ENCODE measurements at regions not wholly inside any gene's neighbourhood (a gene's known extent, or its start where the extent isn't known, plus 50 kb on each side); places are given as distances from the start of the nearest gene placed in this dataset.

DNA sequence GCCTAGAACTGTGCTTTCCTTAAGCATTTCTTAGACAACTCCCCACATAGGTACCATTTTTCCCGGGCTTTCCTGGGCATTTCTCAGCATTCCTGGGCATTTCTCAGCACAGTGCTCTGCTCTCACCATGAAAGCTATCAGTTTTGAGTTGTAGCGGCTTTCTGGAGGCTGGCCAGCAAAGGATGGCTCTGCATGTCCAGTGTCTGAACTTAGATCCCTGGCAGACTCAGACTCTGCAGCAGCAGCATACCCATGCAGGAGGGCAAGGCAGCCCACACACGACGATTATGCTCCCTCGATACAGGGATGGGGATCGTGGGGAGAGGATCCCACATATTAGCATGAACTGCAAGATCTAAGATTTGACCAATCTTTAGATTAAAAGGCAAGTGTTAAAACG, 248.9 kb upstream of the MKI67 start:
- DNase-seq (ENCODE audit: low read depth): no peak

DNA sequence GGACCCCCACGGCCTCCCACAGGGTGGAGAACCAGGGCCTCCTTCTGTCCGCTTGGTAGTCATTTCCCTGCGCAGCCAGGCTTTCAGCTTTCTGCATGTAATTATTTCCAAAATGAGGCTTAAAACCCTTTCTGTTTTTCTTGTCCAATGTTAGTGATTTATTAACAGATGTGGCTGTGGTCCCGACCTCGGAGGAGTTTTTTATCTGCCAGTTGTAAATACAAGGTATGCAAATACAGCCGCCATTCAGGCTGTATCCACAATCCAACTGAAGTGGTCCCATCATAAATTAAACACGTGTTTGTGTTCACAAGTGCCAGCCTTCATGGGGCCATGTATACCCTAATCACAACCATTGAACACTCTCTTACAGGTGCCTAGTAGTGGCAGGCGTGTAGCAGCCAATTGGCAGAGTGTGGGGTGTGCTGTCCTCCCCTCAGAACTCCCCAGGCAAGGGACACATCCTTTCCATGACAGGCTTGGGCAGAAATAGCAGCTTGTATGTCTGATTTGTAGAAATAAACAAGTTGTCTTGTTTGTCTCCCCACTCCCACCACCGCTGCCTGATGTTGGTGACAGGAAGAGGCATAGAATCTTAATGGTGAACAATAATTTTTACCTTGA, 251.3 kb upstream of the MKI67 start:
- DNase-seq (ENCODE audit: low read depth): no peak

DNA sequence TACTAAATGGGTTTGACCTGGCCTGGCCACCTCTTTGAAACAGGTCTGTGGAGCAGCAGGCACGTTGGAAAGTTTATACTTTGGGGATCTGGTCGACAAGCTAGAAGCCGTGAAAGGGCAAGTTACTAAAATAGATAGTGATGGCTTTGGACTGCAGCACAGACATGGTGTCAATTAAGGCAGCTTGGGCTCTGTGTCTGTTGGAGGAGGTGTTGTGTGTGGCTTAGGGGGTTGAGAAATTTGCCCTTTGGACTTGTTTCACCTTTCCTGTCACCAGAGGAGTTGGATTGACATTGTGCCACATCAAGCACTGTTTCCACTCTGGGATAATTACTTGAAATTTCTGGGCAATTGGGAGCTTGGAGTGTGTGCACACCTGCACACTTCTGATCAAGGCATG, 251.8 kb upstream of the MKI67 start:
- no peak for DNase-seq (ENCODE audit: low read depth)

DNA sequence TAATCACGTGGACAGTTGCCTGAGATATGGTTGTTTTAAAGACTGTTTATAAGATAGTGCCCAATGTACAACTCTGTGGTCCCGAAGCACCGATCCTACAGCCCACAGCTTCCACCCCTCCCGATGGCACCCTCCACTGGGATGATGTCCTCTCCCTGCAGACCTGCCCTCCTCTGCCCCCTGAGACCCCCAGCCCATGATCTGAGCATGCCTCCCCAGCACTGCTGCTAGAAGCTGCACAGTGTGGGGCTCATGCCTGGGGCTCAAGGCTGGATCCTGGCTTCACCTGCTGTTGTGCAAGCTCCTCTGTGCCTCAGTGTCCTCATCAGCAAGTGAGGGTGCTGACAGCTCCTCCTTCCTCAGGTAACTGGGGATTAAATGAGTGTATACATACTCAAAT, 254.7 kb upstream of the MKI67 start:
- DNase-seq (ENCODE audit: low read depth): no peak

DNA sequence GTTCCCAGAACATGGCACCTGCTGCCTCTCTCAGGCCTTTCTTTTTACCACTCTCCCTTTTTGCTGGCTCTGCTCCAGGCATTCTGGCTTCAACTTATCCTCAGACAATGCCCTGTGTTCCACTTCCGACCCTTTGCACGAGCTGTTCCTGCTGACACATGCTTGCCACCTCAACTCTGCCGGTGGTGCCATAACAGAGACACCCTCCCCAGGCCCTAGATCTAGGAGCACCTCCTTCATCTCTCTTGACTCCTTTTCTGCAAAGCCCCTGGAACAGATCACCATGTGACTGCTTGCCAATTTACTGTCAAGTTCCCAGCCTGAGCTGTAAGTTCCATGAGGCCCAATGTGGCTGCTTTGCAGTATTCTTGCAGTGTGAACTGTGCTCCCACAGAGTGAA, 256.0 kb upstream of the MKI67 start:
- DNase-seq (ENCODE audit: low read depth): no peak

DNA sequence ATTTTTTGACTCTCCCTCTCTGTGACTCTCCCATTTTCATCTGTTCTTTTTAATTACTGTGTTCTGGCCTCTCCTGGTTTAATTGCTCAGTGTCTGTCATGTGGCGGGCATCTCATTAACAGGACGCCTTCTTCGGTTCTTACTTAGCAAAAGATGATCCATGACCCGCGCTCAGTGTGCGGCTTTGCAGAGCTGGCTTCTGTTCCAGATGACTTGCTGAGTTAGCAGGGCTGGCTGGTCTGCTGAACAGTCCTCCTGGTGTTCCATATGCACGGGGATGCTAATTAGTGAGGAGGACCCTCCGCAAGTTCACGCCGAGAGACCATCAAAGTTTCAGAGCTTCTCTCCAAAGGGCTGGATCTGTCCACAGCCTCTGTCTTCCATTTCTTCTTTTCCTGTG, 258.6 kb upstream of the MKI67 start:
- DNase-seq (ENCODE audit: low read depth): no peak

DNA sequence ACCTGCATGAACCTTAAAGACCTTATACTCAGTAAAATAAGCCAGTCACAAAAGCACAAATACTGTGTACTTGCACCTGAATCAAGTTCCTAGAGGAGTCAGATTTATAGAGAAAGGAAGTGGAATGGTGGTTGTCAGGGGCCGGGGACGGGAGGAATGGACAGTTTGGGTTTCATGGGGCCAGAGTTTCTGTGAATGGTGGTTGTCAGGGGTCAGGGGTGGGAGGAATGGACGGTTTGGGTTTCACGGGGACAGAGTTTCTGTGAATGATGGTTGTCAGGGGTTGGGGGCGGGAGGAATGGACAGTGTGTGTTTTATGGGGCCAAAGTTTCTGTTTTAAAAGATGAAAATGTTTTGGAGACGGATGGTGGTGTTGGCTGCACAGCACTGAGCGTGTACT, 260.0 kb upstream of the MKI67 start:
- no peak for DNase-seq (ENCODE audit: low read depth)

DNA sequence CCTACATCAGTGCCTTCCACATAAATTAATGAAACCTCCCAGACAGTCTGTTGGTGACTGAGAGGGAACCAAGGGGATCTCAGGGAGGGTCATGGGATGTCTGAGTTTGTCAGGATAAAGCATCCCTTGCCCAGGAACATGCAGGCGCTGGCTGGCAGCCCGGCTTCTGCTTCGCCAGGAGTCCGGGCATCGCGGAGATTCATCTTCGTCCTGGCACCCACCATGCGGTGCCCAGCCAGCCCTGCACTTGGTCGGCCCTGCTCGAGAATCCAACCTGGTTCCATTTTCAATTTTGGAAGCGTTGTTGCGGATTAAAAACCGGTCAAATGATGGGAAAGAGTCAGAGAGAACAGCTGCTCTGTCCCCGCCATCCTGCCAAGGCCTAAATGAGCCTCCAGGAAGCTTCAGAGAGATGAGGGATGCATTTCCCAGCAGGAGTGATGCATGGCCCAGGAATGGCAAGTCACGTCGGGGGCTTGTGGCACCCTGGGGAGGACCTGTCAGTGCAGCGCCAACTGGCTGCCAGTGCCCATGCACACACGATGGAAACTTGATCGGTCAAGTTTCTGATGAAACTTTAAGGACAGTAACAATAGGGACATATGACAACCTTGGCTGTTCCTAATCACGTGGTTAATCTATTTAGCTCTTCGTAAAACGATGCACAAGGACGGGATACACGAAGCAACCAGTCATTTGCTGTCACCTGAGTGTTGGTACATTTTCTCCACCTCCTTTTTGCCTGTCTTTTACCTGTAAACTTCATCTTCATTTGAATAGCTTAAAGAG, 260.8 kb upstream of the MKI67 start:
- no peak for DNase-seq (ENCODE audit: low read depth)

DNA sequence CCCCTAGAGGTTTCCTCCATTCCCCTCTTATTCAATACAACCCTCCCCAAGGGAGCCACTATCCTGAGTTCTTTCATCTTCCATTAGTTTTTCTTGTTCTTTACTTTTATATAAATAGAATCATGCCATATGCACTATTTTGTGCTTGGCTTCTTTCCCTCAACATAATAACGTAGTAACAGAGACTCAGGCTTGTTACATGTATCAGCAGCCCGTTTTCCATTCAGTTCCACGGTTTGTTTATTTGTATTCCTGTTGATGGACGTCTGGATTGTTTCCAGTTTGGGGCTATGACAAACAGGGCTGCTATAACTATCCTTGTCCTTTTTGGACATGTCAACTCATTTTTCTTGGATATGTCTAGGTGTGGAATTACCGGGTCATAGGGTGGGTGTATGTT, 264.4 kb upstream of the MKI67 start:
- DNase-seq (ENCODE audit: low read depth): no peak

DNA sequence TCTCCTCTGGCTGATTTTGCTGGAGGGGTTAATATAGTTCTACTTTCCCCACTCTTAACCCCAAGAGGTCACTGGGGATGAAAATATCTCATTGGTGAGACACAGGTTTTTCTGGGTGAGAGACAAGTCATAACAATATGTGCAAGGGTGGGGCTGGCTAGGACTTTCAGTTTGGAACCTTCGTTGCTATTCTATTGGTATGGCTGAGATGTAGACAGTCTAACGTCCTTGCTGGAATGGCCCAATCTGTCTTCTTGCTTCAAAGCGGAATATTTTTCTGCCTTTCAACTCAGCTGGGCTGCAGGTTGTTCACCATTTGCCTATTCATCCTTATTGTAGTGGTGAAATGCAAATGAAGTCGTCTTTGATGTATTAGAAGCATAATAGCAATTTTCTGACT, 267.3 kb upstream of the MKI67 start:
- DNase-seq (ENCODE audit: low read depth): no peak

DNA sequence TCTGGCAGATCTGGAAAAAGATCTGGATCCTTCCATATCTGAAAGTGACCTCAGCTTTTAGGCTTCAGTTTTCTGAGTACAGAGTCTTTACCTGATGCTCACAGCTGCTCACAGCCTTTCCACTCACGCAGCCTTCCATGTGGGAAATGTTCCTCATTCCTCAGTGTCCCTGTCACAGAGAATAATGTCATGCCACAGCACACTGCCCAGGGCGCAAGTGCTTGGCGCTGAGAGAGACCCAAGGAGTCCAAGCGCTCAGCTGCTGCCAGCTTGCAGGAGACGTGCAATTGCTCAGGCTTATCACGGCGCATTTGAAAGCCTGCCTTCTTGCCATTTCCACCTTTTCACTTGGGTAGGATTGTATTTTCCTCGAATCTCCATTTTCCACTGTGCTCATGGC, 271.9 kb upstream of the MKI67 start:
- DNase-seq (ENCODE audit: low read depth): no peak

DNA sequence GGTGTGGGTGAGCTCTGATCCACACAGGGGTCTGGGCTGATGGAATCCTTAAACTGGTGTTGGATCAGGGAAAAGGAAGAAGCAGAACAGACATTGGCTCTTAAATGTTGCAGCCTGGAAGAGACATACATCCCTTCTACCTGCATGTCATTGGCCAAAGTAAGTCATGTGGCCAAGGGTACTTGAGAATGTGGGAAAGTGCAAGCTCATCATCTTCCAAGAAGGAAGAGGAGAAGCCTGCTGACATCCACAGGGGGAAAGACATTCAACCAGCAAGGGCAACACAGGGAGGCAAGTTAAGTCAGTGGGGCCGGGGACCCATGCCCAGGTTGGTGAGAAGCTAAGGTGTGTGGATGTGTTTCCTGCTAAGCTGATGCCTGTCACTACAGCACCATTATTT, 272.8 kb upstream of the MKI67 start:
- no peak for DNase-seq (ENCODE audit: low read depth)

DNA sequence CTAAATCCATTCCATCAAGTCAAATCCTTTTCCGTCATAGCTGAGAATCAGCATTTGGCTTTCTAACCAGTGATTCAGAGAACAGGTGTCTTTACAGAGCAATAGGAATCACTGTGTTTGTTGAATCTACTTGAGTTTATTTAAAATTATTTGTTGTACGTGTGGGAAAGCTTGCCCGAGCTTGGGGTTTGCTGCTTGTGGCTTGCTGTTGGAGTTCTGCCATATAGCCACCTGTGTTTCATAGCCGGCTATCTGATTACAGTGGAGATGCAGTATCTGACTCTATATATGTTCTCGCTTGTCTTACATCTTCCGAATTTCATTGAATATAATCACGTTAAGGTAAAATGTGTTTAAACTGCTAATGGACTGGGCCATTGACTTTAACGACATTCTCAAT, 274.3 kb upstream of the MKI67 start:
- DNase-seq (ENCODE audit: low read depth): no peak

DNA sequence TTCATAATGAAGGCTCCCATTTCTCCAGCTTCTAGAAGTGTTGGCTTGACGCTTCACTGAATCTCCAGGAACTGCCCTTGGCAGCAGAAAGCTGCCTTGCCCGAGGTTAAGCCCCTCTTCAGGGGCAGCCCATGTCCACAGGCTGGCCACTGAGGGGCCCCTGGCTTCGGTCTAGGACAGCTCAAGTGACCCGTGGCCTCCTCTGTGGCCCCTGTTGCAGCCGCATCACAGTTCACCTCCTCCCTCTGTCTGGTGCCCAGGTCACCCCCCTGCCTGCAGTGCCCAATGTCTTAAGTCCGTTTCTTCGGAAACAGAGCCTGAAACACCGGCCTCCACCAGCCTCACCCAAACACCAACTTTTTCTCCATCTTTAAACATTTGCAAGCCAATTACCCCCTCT, 279.2 kb upstream of the MKI67 start:
- no peak for DNase-seq (ENCODE audit: low read depth)

DNA sequence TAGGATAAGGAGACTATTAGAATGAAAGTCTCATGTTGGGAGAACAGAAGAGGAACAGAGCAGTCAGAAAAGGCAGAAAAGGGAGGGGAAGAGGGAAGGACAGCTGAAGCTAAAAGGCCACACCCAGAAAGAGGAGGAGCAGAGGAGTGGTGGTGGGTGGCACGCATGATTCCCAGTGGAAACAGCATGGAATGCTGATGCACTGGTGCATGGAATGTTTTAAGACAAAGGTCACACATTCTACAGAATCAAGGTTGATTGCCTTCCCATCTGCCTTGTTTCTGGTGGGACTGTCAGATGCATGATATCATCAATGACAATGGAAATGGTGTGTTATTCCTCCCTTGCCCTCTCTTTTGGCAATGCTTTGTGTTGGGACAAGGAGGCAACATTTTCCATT, 285.4 kb upstream of the MKI67 start:
- DNase-seq (ENCODE audit: low read depth): no peak

DNA sequence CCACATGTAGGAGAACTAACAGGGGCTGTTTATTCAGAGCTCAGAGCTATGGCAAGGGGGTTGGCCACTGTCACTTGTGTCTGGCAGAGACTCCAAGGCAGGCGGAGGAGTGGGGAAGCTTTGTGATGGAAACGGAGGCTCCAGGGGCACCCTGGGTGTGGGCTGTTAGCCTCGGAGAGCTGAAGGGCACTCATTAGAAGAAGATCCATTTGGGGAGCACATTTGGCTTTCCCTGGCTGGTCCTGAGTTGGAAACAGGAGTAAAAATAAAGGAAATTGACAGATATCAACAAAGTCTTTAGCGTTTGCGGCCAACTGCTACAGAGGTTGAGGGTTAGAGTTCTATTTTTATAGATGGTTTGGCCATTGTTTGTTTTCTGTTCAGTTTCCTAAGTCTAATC, 288.3 kb upstream of the MKI67 start:
- DNase-seq (ENCODE audit: low read depth): no peak

DNA sequence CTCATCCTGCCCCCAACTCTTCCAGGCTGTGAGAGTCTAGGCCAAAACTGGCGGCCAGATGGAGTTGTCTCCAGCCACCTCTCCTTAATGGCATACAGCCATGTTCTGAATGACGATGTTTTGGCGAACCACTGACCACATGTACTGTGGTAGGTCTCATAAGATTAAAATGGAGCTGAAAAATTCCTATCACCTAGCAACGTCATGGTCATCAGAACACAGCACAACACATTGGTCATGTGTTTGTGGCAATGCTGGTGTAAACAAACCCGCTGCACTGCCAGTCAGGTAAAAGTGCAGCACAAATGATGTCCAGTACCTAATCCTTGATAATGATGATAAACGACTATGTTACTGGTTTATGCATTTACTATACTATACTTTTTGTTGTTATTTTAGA, 290.0 kb upstream of the MKI67 start:
- DNase-seq (ENCODE audit: low read depth): no peak

DNA sequence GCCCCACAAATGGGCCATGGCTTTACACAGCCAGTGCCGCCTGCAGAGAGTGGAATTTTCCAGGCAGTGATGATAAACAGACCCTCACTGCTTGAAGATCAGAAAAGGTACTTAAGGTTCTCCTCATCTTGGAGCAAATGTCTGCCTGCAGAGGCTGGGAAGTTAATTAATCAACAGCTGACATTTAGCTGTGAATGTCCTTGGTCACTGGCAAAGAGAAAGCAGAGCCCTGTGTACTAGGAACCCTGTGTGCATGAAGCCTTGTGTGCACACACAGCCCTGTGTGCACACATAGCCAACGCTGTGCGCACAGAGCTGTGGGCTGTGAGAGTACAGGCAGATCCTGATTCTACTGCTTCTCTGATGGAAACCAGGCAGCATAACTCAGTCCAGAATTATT, 291.6 kb upstream of the MKI67 start:
- DNase-seq (ENCODE audit: low read depth): no peak

DNA sequence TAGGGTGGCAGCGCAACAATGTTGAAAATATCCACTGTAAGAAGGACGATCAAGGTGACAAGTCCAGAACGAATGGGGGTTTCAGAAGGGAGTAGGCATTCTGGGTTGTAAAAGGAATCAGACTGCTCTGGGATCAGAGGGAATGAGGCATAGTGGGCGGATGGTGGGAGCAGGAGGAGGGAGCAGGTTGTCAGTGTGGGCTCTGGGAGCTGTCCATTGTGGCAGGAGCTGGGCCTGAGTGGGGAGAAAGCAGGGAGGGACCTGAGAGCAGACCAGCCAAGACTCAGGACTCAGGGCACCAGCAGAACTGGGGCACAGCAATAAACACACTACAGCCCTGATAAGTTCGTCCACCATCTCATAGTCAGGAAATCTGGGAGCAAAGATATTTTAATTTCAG, 292.6 kb upstream of the MKI67 start:
- DNase-seq (ENCODE audit: low read depth): no peak

DNA sequence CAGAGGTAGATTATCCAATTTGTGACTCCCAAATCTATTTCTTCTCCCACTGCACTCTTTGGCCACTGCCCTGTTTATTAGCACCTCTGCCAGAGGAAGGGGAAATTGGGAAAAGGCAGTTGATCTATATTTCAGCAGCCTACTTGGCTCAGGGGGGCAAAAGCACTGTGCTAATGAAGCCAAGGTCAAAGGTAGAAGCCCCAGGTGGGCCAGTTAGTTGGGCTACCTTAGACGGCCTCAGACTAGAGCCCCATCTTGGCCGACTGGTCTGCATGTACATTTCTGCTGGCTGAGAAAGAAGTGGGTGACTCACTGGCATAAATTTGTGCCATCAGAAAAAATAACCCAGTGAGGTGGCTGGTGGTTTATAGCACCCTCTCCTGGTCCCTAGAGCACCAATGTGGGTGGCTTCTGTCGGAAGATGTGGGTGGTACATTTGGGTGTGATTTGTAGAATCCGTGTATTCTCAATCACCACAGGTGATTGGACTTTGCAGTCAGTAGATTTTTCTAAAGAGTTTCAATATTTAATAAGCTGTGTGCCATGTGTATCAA, 293.3 kb upstream of the MKI67 start:
- no peak for DNase-seq (ENCODE audit: low read depth)

DNA sequence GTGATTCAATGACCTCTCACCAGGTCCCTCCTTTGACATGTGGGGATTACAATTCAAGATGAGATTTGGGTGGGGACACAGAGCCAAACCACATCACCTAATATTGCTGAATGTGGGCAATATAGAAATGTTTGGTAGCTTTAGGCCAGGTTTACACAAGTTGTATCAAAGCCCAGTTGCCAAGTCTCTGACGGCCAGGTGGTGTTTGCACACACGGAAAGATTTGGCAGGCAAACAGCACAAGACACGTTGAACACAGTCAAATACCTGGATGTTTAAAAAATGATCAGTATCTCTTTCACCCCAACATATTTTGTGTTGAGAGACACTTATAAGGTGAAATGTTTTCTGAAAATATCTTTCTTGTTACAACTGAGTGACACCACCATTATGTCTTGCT, 294.4 kb upstream of the MKI67 start:
- DNase-seq (ENCODE audit: low read depth): no peak

DNA sequence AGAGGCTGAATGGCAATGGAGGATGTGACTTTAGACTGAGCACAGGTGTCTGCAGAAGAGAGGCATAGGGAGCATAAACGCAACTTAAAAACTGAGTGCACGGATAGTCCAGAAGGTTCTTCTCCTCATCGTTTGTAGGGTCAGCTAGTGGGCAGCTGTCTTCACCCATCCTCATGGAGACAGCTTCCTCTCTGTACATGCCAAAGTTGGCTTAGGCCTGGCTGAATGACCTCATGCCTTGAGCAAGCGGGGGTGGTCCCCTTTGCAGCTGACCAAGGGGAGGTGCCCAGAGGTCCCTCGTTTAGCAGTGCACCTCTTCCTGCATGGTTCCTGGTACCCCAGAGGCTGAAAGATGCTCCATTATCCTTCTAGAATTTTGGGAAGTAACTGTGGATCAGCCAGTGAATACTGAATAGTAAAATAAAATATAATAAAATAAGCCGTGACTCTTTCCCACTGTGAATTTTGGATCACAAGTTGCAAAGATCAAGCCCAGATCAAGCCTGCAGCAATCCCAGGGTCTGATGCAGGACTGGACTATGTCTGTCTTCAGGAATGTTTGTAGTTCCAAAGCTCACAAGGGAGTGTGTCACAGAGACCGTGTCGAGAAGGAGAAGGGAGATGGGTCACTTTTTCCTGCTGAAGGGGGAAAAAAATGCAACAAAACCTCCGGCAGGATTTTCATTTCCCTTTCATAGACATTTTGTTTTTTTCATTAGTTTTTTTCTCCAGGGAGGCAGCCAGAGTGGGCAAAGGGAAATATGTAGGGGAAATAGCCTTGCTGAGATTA, 295.3 kb upstream of the MKI67 start:
- DNase-seq (ENCODE audit: low read depth): no peak

DNA sequence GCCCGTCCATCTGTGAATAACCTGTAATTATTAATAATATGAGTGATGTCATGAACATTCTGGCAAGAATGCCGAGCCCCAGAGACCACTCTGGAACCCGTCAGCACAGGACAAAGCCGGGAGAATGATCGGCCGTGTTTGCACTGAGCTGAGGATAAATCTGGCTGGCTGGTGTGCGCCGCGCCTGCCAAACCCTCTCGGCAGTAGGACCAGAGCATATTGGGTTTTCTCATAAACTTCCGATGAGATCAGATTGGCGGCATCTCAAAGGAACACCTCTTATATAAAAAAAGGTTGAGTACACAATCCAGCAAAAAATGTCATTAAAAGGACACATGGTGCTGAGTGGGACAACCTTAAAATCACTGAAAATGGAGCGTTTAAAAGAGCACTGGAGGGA, 296.0 kb upstream of the MKI67 start:
- no peak for DNase-seq (ENCODE audit: low read depth)
